ENCODE measurements at regions not wholly inside any gene's neighbourhood (a gene's known extent, or its start where the extent isn't known, plus 50 kb on each side); places are given as distances from the start of the nearest gene placed in this dataset.
"Not testable (repeated sequence)": the region's sequence is repeated elsewhere in the genome, so short reads cannot be mapped to it uniquely, and the experiment has no call there.

DNA sequence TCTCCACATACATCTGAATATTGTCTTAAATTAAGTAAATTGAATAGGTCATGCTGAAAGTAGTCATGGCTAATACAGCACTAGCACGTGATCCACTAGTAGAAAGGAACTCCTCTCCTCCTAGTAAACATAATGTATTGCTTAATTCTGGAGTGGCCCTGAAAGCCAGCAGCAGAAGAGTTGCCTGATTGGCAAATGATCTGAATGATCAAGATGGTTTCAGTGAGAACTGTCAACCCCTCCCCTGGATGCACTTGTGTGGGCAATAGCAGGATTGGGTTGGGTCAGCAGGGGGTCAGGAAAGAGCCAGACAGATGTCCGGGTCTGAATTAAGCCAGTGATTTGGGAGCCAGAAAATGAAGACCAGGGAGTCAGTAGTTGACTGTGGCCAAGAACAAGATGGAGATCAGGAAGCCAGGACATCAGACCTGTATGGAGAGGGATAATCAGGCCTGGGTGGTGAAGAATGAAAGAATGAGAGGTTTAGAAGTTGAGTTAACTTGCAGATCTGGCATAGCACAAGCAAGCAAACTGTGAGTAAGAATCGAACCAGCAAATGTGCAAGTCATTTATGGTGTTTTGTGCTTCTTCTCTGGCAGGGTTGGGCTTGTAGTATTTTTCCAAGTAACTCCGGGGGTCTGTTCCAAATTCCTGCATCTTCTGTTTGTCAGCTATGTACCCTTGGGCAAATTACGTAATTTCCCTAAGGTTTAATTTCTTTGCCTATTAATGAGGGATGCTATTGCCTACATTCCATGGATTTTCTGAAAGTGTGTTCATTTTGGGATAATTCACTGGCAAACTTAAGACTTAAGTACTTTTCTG lies 304.9 kb downstream of the CD109 start:
- Histone ChIP-seq H3K36me3 (replicated peaks) (no peaks in the 10 kb centered on the region), H3K27me3 (replicated peaks) (no peaks in the 10 kb centered on the region), H3K27ac (no peak overlapping the region), H3K4me3 (ENCODE audit: low read depth, low read length) (no peak overlapping the region)
- in situ Hi-C loops (cut with HindIII; ENCODE audit: low pct_ligation_motif_present, low sequenced_read_pairs): no loop called here
- no peak for TF ChIP-seq CTCF (IDR thresholded peaks at IDR 0.05; ENCODE audit: low read depth, low read length, missing control alignments)
- no peak for DNase-seq

GRCh38 chr6:73990609-73991238 lies 294.7 kb downstream of the CD109 start:
- H3K27me3 ChIP-seq (replicated peaks); H3K36me3 ChIP-seq (replicated peaks); H3K27ac ChIP-seq; in situ Hi-C loops (cut with HindIII; ENCODE audit: low pct_ligation_motif_present, low sequenced_read_pairs); DNase-seq; H3K4me3 ChIP-seq (ENCODE audit: low read depth, low read length): not testable (repeated sequence)

GRCh38 chr6:73989428-73989827 lies 293.4 kb downstream of the CD109 start:
- no peaks in the 10 kb centered on the region for H3K36me3 ChIP-seq (replicated peaks)
- in situ Hi-C loops (cut with HindIII; ENCODE audit: low pct_ligation_motif_present, low sequenced_read_pairs): no loop called here
- no peaks in the 10 kb centered on the region for H3K27me3 ChIP-seq (replicated peaks)
- no peak for DNase-seq
- no peak overlapping the region for H3K4me3 ChIP-seq (ENCODE audit: low read depth, low read length)
- no peak overlapping the region for H3K27ac ChIP-seq
- TF ChIP-seq CTCF (IDR thresholded peaks at IDR 0.05; ENCODE audit: low read depth, low read length, missing control alignments): no peak

- peak; percentile 62 for TF ChIP-seq CTCF (IDR thresholded peaks at IDR 0.05; ENCODE audit: low read depth, low read length, missing control alignments)
- DNase-seq: no peak
- Histone ChIP-seq H3K27me3 (replicated peaks) (no peaks in the 10 kb centered on the region), H3K4me3 (ENCODE audit: low read depth, low read length) (no peak overlapping the region), H3K36me3 (replicated peaks) (no peaks in the 10 kb centered on the region), H3K27ac (no peak overlapping the region)
- in situ Hi-C loops (cut with HindIII; ENCODE audit: low pct_ligation_motif_present, low sequenced_read_pairs): no loop called here
Observed at GRCh38 chr6:73985891-73986290, 289.9 kb downstream of the CD109 start.

DNA sequence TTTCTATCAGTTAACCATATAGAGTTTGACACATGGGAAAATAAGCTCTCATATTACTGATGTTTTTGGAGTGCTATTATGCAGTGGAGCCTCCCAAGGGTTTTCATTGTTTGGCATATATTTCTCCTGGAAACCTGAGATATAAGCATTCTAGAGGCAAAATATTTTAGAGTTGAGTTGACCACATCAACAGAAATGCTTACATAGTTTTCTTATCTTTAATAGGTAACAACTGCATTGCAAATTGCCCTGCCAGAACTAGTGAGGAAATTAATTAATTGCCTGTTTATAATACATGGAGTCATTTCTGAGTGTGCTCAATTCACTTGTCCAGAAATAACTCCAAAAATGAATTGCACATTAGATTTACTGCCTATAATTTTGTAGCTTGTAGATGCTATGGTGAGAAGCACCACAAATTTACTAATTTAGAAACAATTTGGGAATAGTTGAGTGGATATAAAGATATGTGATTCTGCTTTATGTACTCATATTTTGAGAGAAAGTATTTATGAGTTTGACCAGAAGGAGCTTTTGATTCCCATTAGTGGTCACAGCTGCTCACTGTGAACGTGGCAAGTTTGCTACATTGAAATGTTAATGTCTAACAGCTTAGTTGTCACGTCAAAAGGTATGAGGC lies 288.7 kb downstream of the CD109 start:
- Histone ChIP-seq H3K27me3 (replicated peaks) (no peaks in the 10 kb centered on the region), H3K36me3 (replicated peaks) (no peaks in the 10 kb centered on the region), H3K4me3 (ENCODE audit: low read depth, low read length) (no peak overlapping the region), H3K27ac (no peak overlapping the region)
- DNase-seq: no peak
- TF ChIP-seq CTCF (IDR thresholded peaks at IDR 0.05; ENCODE audit: low read depth, low read length, missing control alignments): no peak
- in situ Hi-C loops (cut with HindIII; ENCODE audit: low pct_ligation_motif_present, low sequenced_read_pairs): no loop called here

DNA sequence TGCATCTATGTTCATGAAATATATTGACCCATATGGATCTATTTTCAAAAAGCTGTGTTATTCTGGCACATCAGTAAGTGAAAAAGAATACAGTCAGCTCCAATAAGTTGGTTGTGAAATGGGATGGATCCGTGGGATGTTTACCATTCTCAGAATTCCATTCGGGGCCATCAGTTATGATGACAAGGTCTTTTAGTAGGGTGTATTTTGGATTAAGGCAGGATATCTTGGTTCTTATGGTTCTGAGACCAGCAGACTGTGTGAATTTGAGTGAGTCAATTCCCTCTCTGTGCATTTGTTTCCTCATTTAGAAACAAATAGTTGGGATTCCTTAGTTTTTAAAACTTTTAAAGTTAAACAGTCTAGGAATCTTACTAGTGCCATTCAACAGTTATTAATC lies 287.4 kb downstream of the CD109 start:
- TF ChIP-seq CTCF (IDR thresholded peaks at IDR 0.05; ENCODE audit: low read depth, low read length, missing control alignments): no peak
- no peak overlapping the region for H3K4me3 ChIP-seq (ENCODE audit: low read depth, low read length)
- no peak overlapping the region for H3K27ac ChIP-seq
- H3K27me3 ChIP-seq (replicated peaks): no peaks in the 10 kb centered on the region
- no peaks in the 10 kb centered on the region for H3K36me3 ChIP-seq (replicated peaks)
- in situ Hi-C loops (cut with HindIII; ENCODE audit: low pct_ligation_motif_present, low sequenced_read_pairs): no loop called here
- DNase-seq: peak; percentile 43
